ENCODE measurements at regions not wholly inside any gene's neighbourhood (a gene's known extent, or its start where the extent isn't known, plus 50 kb on each side); places are given as distances from the start of the nearest gene placed in this dataset.

GRCh38 chr5:166282939-166283338 lies 2008.5 kb upstream of the WWC1 start:
- TF ChIP-seq CTCF (IDR thresholded peaks at IDR 0.05; ENCODE audit: low read depth, low read length, missing input control) (no peak), FOXA1 (IDR thresholded peaks at IDR 0.05) (no peak)

Measured in liver (tissue), 2 donors.